Upper lobe of left lung (tissue), 4 donors: ENCODE measurements at regions not wholly inside any gene's neighbourhood (a gene's known extent, or its start where the extent isn't known, plus 50 kb on each side); places are given as distances from the start of the nearest gene placed in this dataset.

Source experiments
- EP300 ChIP-seq, 4 donors: sonication (generic); formaldehyde crosslinking; IDR thresholded peaks; one replicate each; pipeline ENCODE4 v1.5.1; 2017; ENCODE audit warnings: antibody characterized with exemption in 4 of 4, control low read depth in 2 of 4
- POLR2A ChIP-seq, 4 donors: fragments of 450-650 bp; IDR thresholded peaks; one replicate each; pipeline ENCODE4 v1.5.1; 2016 to 2017; ENCODE audit warnings: antibody characterized with exemption in 4 of 4, mild to moderate bottlenecking in 2 of 4
- POLR2AphosphoS5 ChIP-seq, 2 donors: sonication (generic); formaldehyde crosslinking; IDR thresholded peaks; one replicate each; pipeline ENCODE4 v1.5.1; 2017; ENCODE audit warnings: antibody characterized with exemption in 2 of 2
- TF ChIP-seq, protein P1 (sequence below), 6 experiments: fragments of 450-650 bp in 4 of 6; fragments of 200-600 bp in 2 of 6; sonication (generic) in 2 of 6; IDR thresholded peaks; one replicate each; pipeline ENCODE4 v1.5.1; 2016 to 2019; ENCODE audit warnings: antibody characterized with exemption in 6 of 6

DNA sequence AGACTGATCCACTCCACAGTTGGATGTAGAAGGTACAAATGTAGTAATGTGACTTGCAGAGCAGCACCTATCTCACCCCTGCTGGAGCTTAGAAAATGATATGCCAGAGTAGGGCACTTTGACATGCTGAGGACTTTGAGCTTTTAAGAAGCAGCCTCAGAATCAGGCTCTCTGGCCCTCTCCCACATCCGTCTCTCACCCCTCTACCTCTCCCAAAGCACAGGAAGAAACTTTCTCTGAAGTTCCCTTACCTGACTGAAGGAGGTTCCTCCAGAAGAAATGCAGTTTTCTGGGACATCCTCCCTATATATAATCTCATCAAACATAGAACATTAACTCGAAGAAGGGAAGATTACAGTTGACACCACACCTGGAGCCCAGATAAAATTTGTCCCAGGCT is 98.4 kb upstream of the PEX5L start:
- TF ChIP-seq, protein P1, sequence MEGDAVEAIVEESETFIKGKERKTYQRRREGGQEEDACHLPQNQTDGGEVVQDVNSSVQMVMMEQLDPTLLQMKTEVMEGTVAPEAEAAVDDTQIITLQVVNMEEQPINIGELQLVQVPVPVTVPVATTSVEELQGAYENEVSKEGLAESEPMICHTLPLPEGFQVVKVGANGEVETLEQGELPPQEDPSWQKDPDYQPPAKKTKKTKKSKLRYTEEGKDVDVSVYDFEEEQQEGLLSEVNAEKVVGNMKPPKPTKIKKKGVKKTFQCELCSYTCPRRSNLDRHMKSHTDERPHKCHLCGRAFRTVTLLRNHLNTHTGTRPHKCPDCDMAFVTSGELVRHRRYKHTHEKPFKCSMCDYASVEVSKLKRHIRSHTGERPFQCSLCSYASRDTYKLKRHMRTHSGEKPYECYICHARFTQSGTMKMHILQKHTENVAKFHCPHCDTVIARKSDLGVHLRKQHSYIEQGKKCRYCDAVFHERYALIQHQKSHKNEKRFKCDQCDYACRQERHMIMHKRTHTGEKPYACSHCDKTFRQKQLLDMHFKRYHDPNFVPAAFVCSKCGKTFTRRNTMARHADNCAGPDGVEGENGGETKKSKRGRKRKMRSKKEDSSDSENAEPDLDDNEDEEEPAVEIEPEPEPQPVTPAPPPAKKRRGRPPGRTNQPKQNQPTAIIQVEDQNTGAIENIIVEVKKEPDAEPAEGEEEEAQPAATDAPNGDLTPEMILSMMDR (IDR thresholded peaks at IDR 0.05) = no peak
- TF ChIP-seq POLR2A (IDR thresholded peaks at IDR 0.05) = no peak
- TF ChIP-seq EP300 (IDR thresholded peaks at IDR 0.05) = no peak
- no peak for TF ChIP-seq POLR2AphosphoS5 (IDR thresholded peaks at IDR 0.05)
